Gastroesophageal sphincter (tissue), 4 donors: ENCODE measurements at regions not wholly inside any gene's neighbourhood (a gene's known extent, or its start where the extent isn't known, plus 50 kb on each side); places are given as distances from the start of the nearest gene placed in this dataset.

Experiments
- ATAC-seq: fragments of 150-250 bp; one replicate; pipeline ENCODE4 v1.9.1; 2016; ENCODE audit warnings: mild to moderate bottlenecking, moderate library complexity
- H3K27ac ChIP-seq, 4 donors: fragments of 200-600 bp; sonication (generic) in 3 of 4; 1 replicate in 3 of 4; 2 replicates in 1 of 4; pipeline ENCODE4 v1.5.1; 2016 to 2019
- H3K27me3 ChIP-seq: fragments of 200-600 bp; sonication (generic); one replicate; pipeline ENCODE4 v1.5.1; 2019
- H3K36me3 ChIP-seq, 2 donors: fragments of 200-600 bp; sonication (generic); one replicate each; pipeline ENCODE4 v1.5.1; 2019; ENCODE audit warnings: control low read depth in 1 of 2
- H3K4me1 ChIP-seq, 3 donors: fragments of 200-600 bp; sonication (generic); 1 replicate in 2 of 3; 2 replicates in 1 of 3; pipeline ENCODE4 v1.5.1; 2016 to 2019; ENCODE audit warnings: control low read depth in 2 of 3
- H3K4me3 ChIP-seq, 2 donors: fragments of 200-600 bp; sonication (generic); one replicate each; pipeline ENCODE4 v1.5.1; 2019; ENCODE audit warnings: mild to moderate bottlenecking in 1 of 2, moderate library complexity in 1 of 2
- H3K9me3 ChIP-seq, 3 donors: fragments of 200-600 bp; sonication (generic); one replicate each; pipeline ENCODE4 v1.5.1; 2017 to 2019; ENCODE audit warnings: control low read depth in 2 of 3
- CTCF ChIP-seq, 4 experiments: fragments of 200-600 bp in 2 of 4; fragments of 450-650 bp in 2 of 4; sonication (generic) in 1 of 4; IDR thresholded peaks; one replicate each; pipeline ENCODE4 v1.5.1; 2017 to 2019; ENCODE audit warnings: antibody characterized with exemption in 4 of 4, mild to moderate bottlenecking in 2 of 4, moderate library complexity in 2 of 4
- EP300 ChIP-seq: sonication (generic); formaldehyde crosslinking; IDR thresholded peaks from one replicate; pipeline ENCODE4 v1.6.1; 2017; ENCODE audit warnings: antibody characterized with exemption, mild to moderate bottlenecking
- POLR2A ChIP-seq, 2 donors: fragments of 450-650 bp; IDR thresholded peaks; one replicate each; pipeline ENCODE4 v1.6.1; 2017; ENCODE audit warnings: antibody characterized with exemption in 2 of 2, mild to moderate bottlenecking in 2 of 2, moderate library complexity in 1 of 2
- POLR2AphosphoS5 ChIP-seq: sonication (generic); formaldehyde crosslinking; IDR thresholded peaks from one replicate; pipeline ENCODE4 v1.6.1; 2017; ENCODE audit warnings: antibody characterized with exemption
- WGBS, 2 donors: methylation state at CpG; one replicate each; pipeline ENCODE4 v1.1.5; 2018; ENCODE audit warnings: low coverage in 1 of 2; 5-methylcytosine and 5-hydroxymethylcytosine counted together

- Histone ChIP-seq H3K36me3 (no peaks in the 10 kb centered on the region), H3K4me3 (no peak overlapping the region), H3K4me1 (peaks cover 24 to 90% (median 40%) of the 10 kb centered on the region in 3 donors), H3K27me3 (no peaks in the 10 kb centered on the region), H3K9me3 (no peaks in the 10 kb centered on the region), H3K27ac (peak overlapping the region in 3 of 4 donors; percentile 80 to 90 (median 85))
- 86% methylated on average over 3 of the region's 3 CpGs; no CpG with 5 or more reads in 1 of the 2 donors for WGBS, 2 donors
- no peak for ATAC-seq
- TF ChIP-seq CTCF (IDR thresholded peaks at IDR 0.05) (no peak), POLR2A (IDR thresholded peaks at IDR 0.05) (no peak), EP300 (no peak), POLR2AphosphoS5 (no peak)
Measured at GRCh38 chr4:128388352-128388630, 100.7 kb upstream of the PGRMC2 start.

- Histone ChIP-seq H3K27ac (peak overlapping the region; percentile 25 to 90 (median 82)), H3K27me3 (no peaks in the 10 kb centered on the region), H3K4me3 (no peak overlapping the region), H3K9me3 (no peaks in the 10 kb centered on the region), H3K36me3 (no peaks in the 10 kb centered on the region), H3K4me1 (peaks cover 23 to 85% (median 38%) of the 10 kb centered on the region in 3 donors)
- no peak for ATAC-seq
- TF ChIP-seq POLR2A (IDR thresholded peaks at IDR 0.05): no peak
- TF ChIP-seq CTCF (IDR thresholded peaks at IDR 0.05): no peak
- no peak for TF ChIP-seq POLR2AphosphoS5
- no peak for TF ChIP-seq EP300
- WGBS, 2 donors: 40 to 54% methylated on average over 1 to 2 of the region's 2 CpGs
Measured at GRCh38 chr4:128387600-128388351, 100.2 kb upstream of the PGRMC2 start.

GRCh38 chr4:128386761-128387599 is 99.4 kb upstream of the PGRMC2 start:
- Histone ChIP-seq H3K27me3 (no peaks in the 10 kb centered on the region), H3K4me3 (peak overlapping the region in 1 of 2 donors; percentile 9), H3K4me1 (peaks cover 22 to 79% (median 38%) of the 10 kb centered on the region in 3 donors), H3K9me3 (no peaks in the 10 kb centered on the region), H3K36me3 (no peaks in the 10 kb centered on the region), H3K27ac (peak overlapping the region; percentile 80 to 90 (median 85))
- ATAC-seq: peak; percentile 94
- WGBS, 2 donors: 4 to 22% methylated on average over 5 to 6 of the region's 15 CpGs
- TF ChIP-seq EP300: no peak
- TF ChIP-seq POLR2A (IDR thresholded peaks at IDR 0.05): no peak
- peak; percentile 98 for TF ChIP-seq POLR2AphosphoS5
- TF ChIP-seq CTCF (IDR thresholded peaks at IDR 0.05): peak in 2 of 4 experiments; percentile 18 to 29

- no peaks in the 10 kb centered on the region for H3K27me3 ChIP-seq
- no peaks in the 10 kb centered on the region for H3K9me3 ChIP-seq
- no peak overlapping the region for H3K4me3 ChIP-seq
- peaks cover 22 to 71% (median 38%) of the 10 kb centered on the region in 3 donors for H3K4me1 ChIP-seq
- peak overlapping the region; percentile 80 to 90 (median 85) for H3K27ac ChIP-seq
- H3K36me3 ChIP-seq: no peaks in the 10 kb centered on the region
- WGBS, 2 donors: 7 to 14% methylated on average over 3 of the region's 3 CpGs
- TF ChIP-seq EP300 (no peak), CTCF (IDR thresholded peaks at IDR 0.05) (peak in 2 of 4 experiments; percentile 25 to 30), POLR2AphosphoS5 (peak; percentile 65)
- peak; percentile 59 for ATAC-seq
Measured at GRCh38 chr4:128385683-128386304, 98.2 kb upstream of the PGRMC2 start.
